Smooth muscle cell (in vitro differentiated cells): ENCODE measurements at regions not wholly inside any gene's neighbourhood (a gene's known extent, or its start where the extent isn't known, plus 50 kb on each side); places are given as distances from the start of the nearest gene placed in this dataset.

Source experiments
- DNase-seq: peaks from one replicate; lab custom pipeline; 2025; ENCODE audit not compliant: unreplicated experiment; lab: John Stamatoyannopoulos, UW
- H2AFZ ChIP-seq: fragments of 200-600 bp; sonication (generic); 2 replicates; pipeline ENCODE4 v1.6.0; 2016; ENCODE audit warnings: antibody characterized with exemption, low read depth, mild to moderate bottlenecking
- H3F3A ChIP-seq: fragments of 200-600 bp; sonication (generic); 2 replicates; pipeline ENCODE4 v1.6.0; 2017; ENCODE audit warnings: antibody characterized with exemption, low read depth
- H3K27ac ChIP-seq: fragments of 200-600 bp; sonication (generic); 2 replicates; pipeline ENCODE4 v1.5.1; 2016; ENCODE audit warnings: low read depth, mild to moderate bottlenecking
- H3K27me3 ChIP-seq: fragments of 200-600 bp; sonication (generic); 2 replicates; pipeline ENCODE4 v1.6.1; 2016; ENCODE audit warnings: low read depth, mild to moderate bottlenecking
- H3K36me3 ChIP-seq: fragments of 200-600 bp; sonication (generic); 2 replicates; pipeline ENCODE4 v1.5.1; 2016; ENCODE audit warnings: low read depth
- H3K4me1 ChIP-seq: fragments of 200-600 bp; sonication (generic); 2 replicates; pipeline ENCODE4 v1.5.1; 2016; ENCODE audit warnings: low read depth
- H3K4me2 ChIP-seq: fragments of 200-600 bp; sonication (generic); 2 replicates; pipeline ENCODE4 v1.6.0; 2016; ENCODE audit warnings: mild to moderate bottlenecking
- H3K4me3 ChIP-seq: fragments of 200-600 bp; sonication (generic); 2 replicates; pipeline ENCODE4 v1.5.1; 2016; ENCODE audit warnings: mild to moderate bottlenecking
- H3K79me2 ChIP-seq: fragments of 200-600 bp; sonication (generic); 2 replicates; pipeline ENCODE4 v1.6.0; 2016; ENCODE audit warnings: low read depth, mild to moderate bottlenecking
- H3K9ac ChIP-seq: fragments of 200-600 bp; sonication (generic); 2 replicates; pipeline ENCODE4 v1.6.0; 2016; ENCODE audit warnings: low read depth
- H3K9me3 ChIP-seq: fragments of 200-600 bp; sonication (generic); replicated peaks from 2 replicates; pipeline ENCODE4 v1.5.1; 2016; ENCODE audit warnings: low read depth
- H4K20me1 ChIP-seq: fragments of 200-600 bp; sonication (generic); 2 replicates; pipeline ENCODE4 v1.6.0; 2016; ENCODE audit warnings: low read depth
- CTCF ChIP-seq: fragments of 200-600 bp; sonication (generic); IDR thresholded peaks from 2 replicates; pipeline ENCODE4 v1.5.1; 2017; ENCODE audit warnings: borderline replicate concordance, mild to moderate bottlenecking, antibody characterized with exemption; ENCODE audit not compliant: insufficient read depth, poor library complexity, severe bottlenecking
- WGBS: methylation state at CpG from one replicate; pipeline ENCODE4 v1.1.7; 2016; ENCODE audit warnings: low lambda C conversion rate; 5-methylcytosine and 5-hydroxymethylcytosine counted together

GRCh38 chr2:138170485-138170884 lies 206.2 kb downstream of the HNMT start:
- Histone ChIP-seq H2AFZ (no peak overlapping the region), H3K9me3 (no peaks in the 10 kb centered on the region), H3K4me1 (no peaks in the 10 kb centered on the region), H3K4me3 (no peak overlapping the region), H3K9ac (no peak overlapping the region), H3K36me3 (no peaks in the 10 kb centered on the region), H4K20me1 (no peaks in the 10 kb centered on the region), H3K79me2 (no peaks in the 10 kb centered on the region), H3K27me3 (no peaks in the 10 kb centered on the region), H3F3A (no peaks in the 10 kb centered on the region), H3K27ac (no peak overlapping the region), H3K4me2 (no peak overlapping the region)
- WGBS = 77% methylated on average over 5 of the region's 5 CpGs
- DNase-seq = no peak
- TF ChIP-seq CTCF = no peak

- no peaks in the 10 kb centered on the region for H3K4me1 ChIP-seq
Observed at GRCh38 chr2:138171244-138171643, 207.0 kb downstream of the HNMT start.

GRCh38 chr2:138175066-138175465 lies 210.8 kb downstream of the HNMT start:
- DNase-seq = no peak
- no peak overlapping the region for H2AFZ ChIP-seq
- H3F3A ChIP-seq = no peaks in the 10 kb centered on the region
- H3K4me1 ChIP-seq = no peaks in the 10 kb centered on the region
- no peaks in the 10 kb centered on the region for H3K27me3 ChIP-seq
- no peaks in the 10 kb centered on the region for H3K79me2 ChIP-seq
- no peaks in the 10 kb centered on the region for H3K36me3 ChIP-seq
- no peak overlapping the region for H3K9ac ChIP-seq
- WGBS = 98% methylated on average over 2 of the region's 2 CpGs
- no peak overlapping the region for H3K4me2 ChIP-seq
- no peak overlapping the region for H3K4me3 ChIP-seq
- no peak for TF ChIP-seq CTCF
- H4K20me1 ChIP-seq = no peaks in the 10 kb centered on the region
- H3K9me3 ChIP-seq = no peaks in the 10 kb centered on the region
- H3K27ac ChIP-seq = no peak overlapping the region

More at GRCh38 chr2:138171244-138171643, 207.0 kb downstream of the HNMT start:
- Histone ChIP-seq H3K36me3 (no peaks in the 10 kb centered on the region), H4K20me1 (no peaks in the 10 kb centered on the region), H3K79me2 (no peaks in the 10 kb centered on the region), H2AFZ (no peak overlapping the region), H3K4me3 (no peak overlapping the region), H3K27me3 (no peaks in the 10 kb centered on the region), H3K9me3 (no peaks in the 10 kb centered on the region), H3F3A (no peaks in the 10 kb centered on the region), H3K9ac (no peak overlapping the region), H3K4me2 (no peak overlapping the region), H3K27ac (no peak overlapping the region)
- DNase-seq = no peak
- TF ChIP-seq CTCF = no peak
- 55% methylated on average over 3 of the region's 3 CpGs for WGBS

DNA sequence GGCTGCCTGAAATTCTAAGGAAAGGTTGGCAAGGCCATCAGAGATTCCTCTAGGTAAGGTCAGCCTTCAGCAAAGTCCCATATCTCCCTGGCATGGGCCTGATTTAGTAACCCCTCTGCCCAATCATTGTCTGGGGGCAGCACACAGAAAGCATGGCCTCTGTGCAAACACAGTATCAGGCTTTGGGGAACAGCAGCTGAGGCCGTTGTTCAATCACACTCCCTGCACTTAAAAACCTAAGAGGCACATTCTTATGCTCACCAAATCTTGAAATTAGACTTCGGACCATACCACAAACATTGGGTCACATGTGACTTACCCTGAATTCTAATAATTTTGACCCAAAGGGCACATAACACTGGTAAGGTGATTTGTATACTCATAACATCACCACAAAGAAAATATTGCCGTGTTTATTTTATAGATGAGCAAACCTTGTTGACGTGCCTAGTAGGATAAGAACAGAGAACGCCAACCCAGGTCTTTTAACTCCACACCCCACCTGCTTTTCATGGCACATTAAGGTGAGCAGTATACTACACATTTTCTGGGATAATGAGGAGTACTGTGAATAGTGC lies 212.7 kb downstream of the HNMT start:
- H3K9ac ChIP-seq = no peak overlapping the region
- TF ChIP-seq CTCF = no peak
- no peaks in the 10 kb centered on the region for H3K79me2 ChIP-seq
- H3K4me2 ChIP-seq = no peak overlapping the region
- no peak overlapping the region for H2AFZ ChIP-seq
- 93% methylated on average over 5 of the region's 5 CpGs for WGBS
- no peaks in the 10 kb centered on the region for H4K20me1 ChIP-seq
- H3K9me3 ChIP-seq = no peaks in the 10 kb centered on the region
- no peaks in the 10 kb centered on the region for H3K36me3 ChIP-seq
- no peak overlapping the region for H3K27ac ChIP-seq
- H3K27me3 ChIP-seq = no peaks in the 10 kb centered on the region
- H3K4me1 ChIP-seq = no peaks in the 10 kb centered on the region
- H3K4me3 ChIP-seq = no peak overlapping the region
- no peak for DNase-seq
- H3F3A ChIP-seq = no peaks in the 10 kb centered on the region
